ENCODE measurements at regions not wholly inside any gene's neighbourhood (a gene's known extent, or its start where the extent isn't known, plus 50 kb on each side); places are given as distances from the start of the nearest gene placed in this dataset.
"Not testable (repeated sequence)": the region's sequence is repeated elsewhere in the genome, so short reads cannot be mapped to it uniquely, and the experiment has no call there.

- H3K4me3 ChIP-seq (ENCODE audit: severe bottlenecking) = no peak overlapping the region
- no peak for TF ChIP-seq CTCF (IDR thresholded peaks at IDR 0.05; ENCODE audit: poor library complexity, severe bottlenecking)
- H3K36me3 ChIP-seq (ENCODE audit: low read depth) = no peaks in the 10 kb centered on the region
- ATAC-seq (ENCODE audit: low read depth) (no peak), DNase-seq (ENCODE audit: low spot score) (no peak)
- H3K9me3 ChIP-seq (ENCODE audit: severe bottlenecking) = no peaks in the 10 kb centered on the region
- H3K4me1 ChIP-seq (ENCODE audit: insufficient read depth, poor library complexity, severe bottlenecking) = no peaks in the 10 kb centered on the region
- H3K27me3 ChIP-seq (ENCODE audit: insufficient read depth, poor library complexity, severe bottlenecking) = no peaks in the 10 kb centered on the region
- H3K27ac ChIP-seq (ENCODE audit: poor library complexity, severe bottlenecking) = no peak overlapping the region
These were observed 50.2 kb upstream of the TP53I11 start for GRCh38 chr11:45000918-45001317.

- Histone ChIP-seq H3K9me3 (ENCODE audit: severe bottlenecking) (no peaks in the 10 kb centered on the region), H3K4me1 (ENCODE audit: insufficient read depth, poor library complexity, severe bottlenecking) (no peaks in the 10 kb centered on the region), H3K4me3 (ENCODE audit: severe bottlenecking) (no peak overlapping the region), H3K27me3 (ENCODE audit: insufficient read depth, poor library complexity, severe bottlenecking) (no peaks in the 10 kb centered on the region), H3K36me3 (ENCODE audit: low read depth) (no peaks in the 10 kb centered on the region), H3K27ac (ENCODE audit: poor library complexity, severe bottlenecking) (no peak overlapping the region)
- TF ChIP-seq CTCF (IDR thresholded peaks at IDR 0.05; ENCODE audit: poor library complexity, severe bottlenecking) = no peak
- DNase-seq (ENCODE audit: low spot score) = no peak
- no peak for ATAC-seq (ENCODE audit: low read depth)
These were observed 50.9 kb upstream of the TP53I11 start for GRCh38 chr11:45001466-45002165.

- H3K4me3 ChIP-seq (ENCODE audit: severe bottlenecking) = no peak overlapping the region
- H3K27me3 ChIP-seq (ENCODE audit: insufficient read depth, poor library complexity, severe bottlenecking) = no peaks in the 10 kb centered on the region
- no peaks in the 10 kb centered on the region for H3K9me3 ChIP-seq (ENCODE audit: severe bottlenecking)
- no peaks in the 10 kb centered on the region for H3K36me3 ChIP-seq (ENCODE audit: low read depth)
- ATAC-seq (ENCODE audit: low read depth) (no peak), DNase-seq (ENCODE audit: low spot score) (no peak)
- TF ChIP-seq CTCF (IDR thresholded peaks at IDR 0.05; ENCODE audit: poor library complexity, severe bottlenecking) = no peak
- H3K4me1 ChIP-seq (ENCODE audit: insufficient read depth, poor library complexity, severe bottlenecking) = no peaks in the 10 kb centered on the region
- H3K27ac ChIP-seq (ENCODE audit: poor library complexity, severe bottlenecking) = no peak overlapping the region
These were observed 54.4 kb upstream of the TP53I11 start for GRCh38 chr11:45005106-45005505.

GRCh38 chr11:45007011-45007410 lies 56.3 kb upstream of the TP53I11 start:
- Histone ChIP-seq H3K27ac (ENCODE audit: poor library complexity, severe bottlenecking) (no peak overlapping the region), H3K27me3 (ENCODE audit: insufficient read depth, poor library complexity, severe bottlenecking) (no peaks in the 10 kb centered on the region), H3K4me3 (ENCODE audit: severe bottlenecking) (no peak overlapping the region), H3K36me3 (ENCODE audit: low read depth) (no peaks in the 10 kb centered on the region), H3K4me1 (ENCODE audit: insufficient read depth, poor library complexity, severe bottlenecking) (no peaks in the 10 kb centered on the region), H3K9me3 (ENCODE audit: severe bottlenecking) (no peaks in the 10 kb centered on the region)
- DNase-seq (ENCODE audit: low spot score) (no peak), ATAC-seq (ENCODE audit: low read depth) (no peak)
- TF ChIP-seq CTCF (IDR thresholded peaks at IDR 0.05; ENCODE audit: poor library complexity, severe bottlenecking) = no peak

- H3K27ac ChIP-seq (ENCODE audit: poor library complexity, severe bottlenecking); H3K9me3 ChIP-seq (ENCODE audit: severe bottlenecking); H3K4me3 ChIP-seq (ENCODE audit: severe bottlenecking); H3K36me3 ChIP-seq (ENCODE audit: low read depth); H3K27me3 ChIP-seq (ENCODE audit: insufficient read depth, poor library complexity, severe bottlenecking); H3K4me1 ChIP-seq (ENCODE audit: insufficient read depth, poor library complexity, severe bottlenecking); ATAC-seq (ENCODE audit: low read depth); DNase-seq (ENCODE audit: low spot score): not testable (repeated sequence)
These were observed 65.3 kb upstream of the TP53I11 start for GRCh38 chr11:45015983-45016382.

GRCh38 chr11:45016446-45016845 lies 65.8 kb upstream of the TP53I11 start:
- H3K9me3 ChIP-seq (ENCODE audit: severe bottlenecking) = not testable (repeated sequence)

More at GRCh38 chr11:45016446-45016845, 65.8 kb upstream of the TP53I11 start:
- not testable (repeated sequence) for H3K27me3 ChIP-seq (ENCODE audit: insufficient read depth, poor library complexity, severe bottlenecking); H3K4me3 ChIP-seq (ENCODE audit: severe bottlenecking); H3K27ac ChIP-seq (ENCODE audit: poor library complexity, severe bottlenecking); H3K4me1 ChIP-seq (ENCODE audit: insufficient read depth, poor library complexity, severe bottlenecking); DNase-seq (ENCODE audit: low spot score); ATAC-seq (ENCODE audit: low read depth); H3K36me3 ChIP-seq (ENCODE audit: low read depth)

All from RWPE2 (cell line).